ENCODE measurements at regions not wholly inside any gene's neighbourhood (a gene's known extent, or its start where the extent isn't known, plus 50 kb on each side); places are given as distances from the start of the nearest gene placed in this dataset.

DNA sequence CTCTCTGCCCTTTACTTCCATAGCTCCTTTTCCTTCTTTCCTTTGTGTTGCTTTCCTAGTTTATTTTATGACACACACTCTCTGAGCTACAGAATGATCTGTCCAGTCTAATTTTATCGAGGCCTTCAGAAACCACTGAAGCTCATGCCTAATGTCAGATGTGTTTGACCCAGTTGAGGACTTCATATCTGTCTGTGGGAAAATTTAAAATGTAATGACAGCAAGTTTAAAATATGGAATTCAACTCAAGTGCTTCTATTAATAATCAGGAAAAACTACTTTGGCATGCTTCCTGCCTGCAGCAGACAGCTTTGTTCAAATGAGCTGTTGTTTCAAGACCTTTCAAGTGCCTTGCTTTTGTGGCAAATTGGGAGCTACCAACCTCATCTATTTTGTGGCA lies 261.8 kb upstream of the MTNR1B start:
- DNase-seq (ENCODE audit: low spot score), result no peak
- Mint-ChIP-seq H3K27ac (ENCODE audit: unreplicated experiment) (peak overlapping the region; percentile 85), H3K4me1 (ENCODE audit: low read depth) (peaks cover 77% of the 10 kb centered on the region), H3K36me3 (ENCODE audit: low read depth) (no peaks in the 10 kb centered on the region), H3K27me3 (ENCODE audit: low read depth) (no peaks in the 10 kb centered on the region), H3K9me3 (ENCODE audit: low read depth) (no peaks in the 10 kb centered on the region), H3K4me3 (ENCODE audit: unreplicated experiment) (peak overlapping the region; percentile 2)
- TF ChIP-seq, protein P1, sequence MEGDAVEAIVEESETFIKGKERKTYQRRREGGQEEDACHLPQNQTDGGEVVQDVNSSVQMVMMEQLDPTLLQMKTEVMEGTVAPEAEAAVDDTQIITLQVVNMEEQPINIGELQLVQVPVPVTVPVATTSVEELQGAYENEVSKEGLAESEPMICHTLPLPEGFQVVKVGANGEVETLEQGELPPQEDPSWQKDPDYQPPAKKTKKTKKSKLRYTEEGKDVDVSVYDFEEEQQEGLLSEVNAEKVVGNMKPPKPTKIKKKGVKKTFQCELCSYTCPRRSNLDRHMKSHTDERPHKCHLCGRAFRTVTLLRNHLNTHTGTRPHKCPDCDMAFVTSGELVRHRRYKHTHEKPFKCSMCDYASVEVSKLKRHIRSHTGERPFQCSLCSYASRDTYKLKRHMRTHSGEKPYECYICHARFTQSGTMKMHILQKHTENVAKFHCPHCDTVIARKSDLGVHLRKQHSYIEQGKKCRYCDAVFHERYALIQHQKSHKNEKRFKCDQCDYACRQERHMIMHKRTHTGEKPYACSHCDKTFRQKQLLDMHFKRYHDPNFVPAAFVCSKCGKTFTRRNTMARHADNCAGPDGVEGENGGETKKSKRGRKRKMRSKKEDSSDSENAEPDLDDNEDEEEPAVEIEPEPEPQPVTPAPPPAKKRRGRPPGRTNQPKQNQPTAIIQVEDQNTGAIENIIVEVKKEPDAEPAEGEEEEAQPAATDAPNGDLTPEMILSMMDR (IDR thresholded peaks at IDR 0.05), result no peak

DNA sequence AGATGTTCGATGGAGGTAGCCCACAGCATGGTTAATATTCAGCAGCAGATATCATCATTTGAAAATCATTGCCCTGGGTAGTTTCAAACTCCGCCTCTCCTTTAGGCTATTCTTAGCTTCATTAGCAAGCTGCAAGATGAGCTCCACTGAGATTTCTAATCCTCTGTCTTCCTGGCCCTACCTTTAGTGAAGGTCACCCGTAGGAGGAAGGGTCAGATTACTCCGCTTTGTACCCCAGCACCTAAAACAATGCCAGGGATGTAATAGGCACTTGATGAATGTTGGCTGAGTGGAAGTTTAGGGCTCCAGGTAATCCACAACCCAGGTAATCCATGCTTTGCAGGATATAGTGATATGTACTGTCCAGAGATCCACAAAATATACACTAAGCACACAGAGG lies 260.1 kb upstream of the MTNR1B start:
- H3K27me3 Mint-ChIP-seq (ENCODE audit: low read depth), result no peaks in the 10 kb centered on the region
- H3K27ac Mint-ChIP-seq (ENCODE audit: unreplicated experiment), result no peak overlapping the region
- no peak for DNase-seq (ENCODE audit: low spot score)
- TF ChIP-seq, protein P1 (IDR thresholded peaks at IDR 0.05), result no peak
- H3K9me3 Mint-ChIP-seq (ENCODE audit: low read depth), result no peaks in the 10 kb centered on the region
- no peaks in the 10 kb centered on the region for H3K36me3 Mint-ChIP-seq (ENCODE audit: low read depth)
- H3K4me1 Mint-ChIP-seq (ENCODE audit: low read depth), result peaks cover 77% of the 10 kb centered on the region
- no peak overlapping the region for H3K4me3 Mint-ChIP-seq (ENCODE audit: unreplicated experiment)

- TF ChIP-seq, protein P1 (IDR thresholded peaks at IDR 0.05), result no peak
- no peaks in the 10 kb centered on the region for H3K9me3 Mint-ChIP-seq (ENCODE audit: low read depth)
- H3K36me3 Mint-ChIP-seq (ENCODE audit: low read depth), result no peaks in the 10 kb centered on the region
- no peak for DNase-seq (ENCODE audit: low spot score)
- H3K4me1 Mint-ChIP-seq (ENCODE audit: low read depth), result peaks cover 64% of the 10 kb centered on the region
- no peaks in the 10 kb centered on the region for H3K27me3 Mint-ChIP-seq (ENCODE audit: low read depth)
- H3K27ac Mint-ChIP-seq (ENCODE audit: unreplicated experiment), result peak overlapping the region; percentile 65
- no peak overlapping the region for H3K4me3 Mint-ChIP-seq (ENCODE audit: unreplicated experiment)
Observed at GRCh38 chr11:92711926-92712325, 257.5 kb upstream of the MTNR1B start.

GRCh38 chr11:92714111-92714510 lies 255.3 kb upstream of the MTNR1B start:
- Mint-ChIP-seq H3K4me3 (ENCODE audit: unreplicated experiment) (no peak overlapping the region), H3K36me3 (ENCODE audit: low read depth) (no peaks in the 10 kb centered on the region), H3K4me1 (ENCODE audit: low read depth) (peaks cover 45% of the 10 kb centered on the region), H3K9me3 (ENCODE audit: low read depth) (no peaks in the 10 kb centered on the region), H3K27ac (ENCODE audit: unreplicated experiment) (no peak overlapping the region), H3K27me3 (ENCODE audit: low read depth) (no peaks in the 10 kb centered on the region)
- DNase-seq (ENCODE audit: low spot score), result no peak
- TF ChIP-seq, protein P1 (IDR thresholded peaks at IDR 0.05), result no peak

- Mint-ChIP-seq H3K4me1 (ENCODE audit: low read depth) (peaks cover 22% of the 10 kb centered on the region), H3K4me3 (ENCODE audit: unreplicated experiment) (no peak overlapping the region), H3K9me3 (ENCODE audit: low read depth) (no peaks in the 10 kb centered on the region), H3K27me3 (ENCODE audit: low read depth) (no peaks in the 10 kb centered on the region), H3K36me3 (ENCODE audit: low read depth) (peaks cover 2% of the 10 kb centered on the region), H3K27ac (ENCODE audit: unreplicated experiment) (no peak overlapping the region)
- no peak for DNase-seq (ENCODE audit: low spot score)
- TF ChIP-seq, protein P1 (IDR thresholded peaks at IDR 0.05), result no peak
Observed at GRCh38 chr11:92717240-92717639, 252.2 kb upstream of the MTNR1B start.
